GM06990 (cell line): ENCODE measurements at regions not wholly inside any gene's neighbourhood (a gene's known extent, or its start where the extent isn't known, plus 50 kb on each side); places are given as distances from the start of the nearest gene placed in this dataset.
"Not testable (repeated sequence)": the region's sequence is repeated elsewhere in the genome, so short reads cannot be mapped to it uniquely, and the experiment has no call there.

ENCODE experiments used
- DNase-seq: peaks from one replicate; pipeline ENCODE4 v3.0.0-alpha.2; 2011; ENCODE audit not compliant: insufficient read length; ENCODE audit errors: extremely low read depth
- H3K27me3 ChIP-seq: replicated peaks from 2 replicates; pipeline ENCODE4 v1.6.0; 2011; ENCODE audit warnings: low read length; ENCODE audit not compliant: control insufficient read depth, insufficient read depth
- H3K36me3 ChIP-seq: 2 replicates; pipeline ENCODE4 v1.5.1; 2011; ENCODE audit warnings: low read length; ENCODE audit not compliant: control insufficient read depth, insufficient read depth
- H3K4me3 ChIP-seq: replicated peaks from 2 replicates; pipeline ENCODE4 v1.5.1; 2011; ENCODE audit warnings: low read depth, mild to moderate bottlenecking, control low read depth, low read length
- TF ChIP-seq, protein P1 (sequence below): IDR thresholded peaks from 2 replicates; pipeline ENCODE4 v1.5.1; 2011; ENCODE audit warnings: low read length, control low read depth, mild to moderate bottlenecking, inconsistent platforms; ENCODE audit not compliant: insufficient read depth, poor library complexity, severe bottlenecking

DNA sequence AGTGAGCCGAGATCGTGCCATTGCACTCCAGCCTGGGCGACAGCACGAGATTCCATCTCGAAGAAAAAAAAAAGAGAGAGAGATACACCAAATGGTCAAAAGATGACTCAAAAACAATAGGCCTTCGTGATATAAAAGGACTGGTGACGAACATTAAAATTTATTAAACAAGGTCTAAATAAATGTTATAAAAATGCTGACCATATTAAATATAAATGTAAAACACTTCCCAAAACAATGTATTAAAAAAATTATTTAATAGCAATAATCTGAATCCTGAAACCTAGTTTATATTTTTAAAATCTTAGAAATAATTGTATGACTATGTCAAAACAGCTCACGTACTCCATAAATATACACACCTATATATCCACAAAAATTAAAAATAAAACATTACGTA is 247.6 kb downstream of the SETD4 start:
- TF ChIP-seq, protein P1, sequence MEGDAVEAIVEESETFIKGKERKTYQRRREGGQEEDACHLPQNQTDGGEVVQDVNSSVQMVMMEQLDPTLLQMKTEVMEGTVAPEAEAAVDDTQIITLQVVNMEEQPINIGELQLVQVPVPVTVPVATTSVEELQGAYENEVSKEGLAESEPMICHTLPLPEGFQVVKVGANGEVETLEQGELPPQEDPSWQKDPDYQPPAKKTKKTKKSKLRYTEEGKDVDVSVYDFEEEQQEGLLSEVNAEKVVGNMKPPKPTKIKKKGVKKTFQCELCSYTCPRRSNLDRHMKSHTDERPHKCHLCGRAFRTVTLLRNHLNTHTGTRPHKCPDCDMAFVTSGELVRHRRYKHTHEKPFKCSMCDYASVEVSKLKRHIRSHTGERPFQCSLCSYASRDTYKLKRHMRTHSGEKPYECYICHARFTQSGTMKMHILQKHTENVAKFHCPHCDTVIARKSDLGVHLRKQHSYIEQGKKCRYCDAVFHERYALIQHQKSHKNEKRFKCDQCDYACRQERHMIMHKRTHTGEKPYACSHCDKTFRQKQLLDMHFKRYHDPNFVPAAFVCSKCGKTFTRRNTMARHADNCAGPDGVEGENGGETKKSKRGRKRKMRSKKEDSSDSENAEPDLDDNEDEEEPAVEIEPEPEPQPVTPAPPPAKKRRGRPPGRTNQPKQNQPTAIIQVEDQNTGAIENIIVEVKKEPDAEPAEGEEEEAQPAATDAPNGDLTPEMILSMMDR: no peak
- no peak for DNase-seq
- H3K27me3 ChIP-seq: no peaks in the 10 kb centered on the region
- H3K36me3 ChIP-seq: no peaks in the 10 kb centered on the region
- H3K4me3 ChIP-seq: no peak overlapping the region

DNA sequence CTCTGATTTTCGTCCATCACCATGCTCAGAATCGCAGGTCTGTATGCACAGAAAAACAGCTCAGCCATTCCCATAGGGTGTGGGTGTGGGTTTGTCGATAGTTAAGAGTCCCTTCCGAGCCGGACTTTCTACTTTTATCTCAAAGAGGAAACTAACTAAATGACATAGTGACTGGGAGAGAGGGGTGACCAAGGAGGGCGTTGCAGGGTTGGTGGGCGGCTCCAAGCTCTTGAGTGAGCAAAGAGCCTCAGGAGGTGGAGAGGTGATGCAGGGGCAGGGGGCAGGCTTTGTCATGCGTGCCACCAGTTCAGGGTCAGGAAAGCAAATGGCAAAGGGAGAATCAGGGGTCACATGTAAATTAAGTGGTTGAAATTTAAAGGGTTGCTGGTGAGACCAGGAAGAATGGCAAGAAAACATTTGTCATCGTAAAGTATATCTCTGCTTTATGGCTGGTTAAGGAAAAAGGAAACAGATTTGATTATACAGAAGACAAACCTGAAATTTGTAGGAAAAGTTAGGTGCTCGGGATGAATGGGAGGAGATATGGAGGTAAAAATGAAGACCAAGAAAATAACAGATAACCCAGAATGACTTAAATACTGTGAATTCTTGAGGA is 249.0 kb downstream of the SETD4 start:
- H3K36me3 ChIP-seq: no peaks in the 10 kb centered on the region
- TF ChIP-seq, protein P1: no peak
- H3K27me3 ChIP-seq: no peaks in the 10 kb centered on the region
- DNase-seq: no peak
- no peak overlapping the region for H3K4me3 ChIP-seq

DNA sequence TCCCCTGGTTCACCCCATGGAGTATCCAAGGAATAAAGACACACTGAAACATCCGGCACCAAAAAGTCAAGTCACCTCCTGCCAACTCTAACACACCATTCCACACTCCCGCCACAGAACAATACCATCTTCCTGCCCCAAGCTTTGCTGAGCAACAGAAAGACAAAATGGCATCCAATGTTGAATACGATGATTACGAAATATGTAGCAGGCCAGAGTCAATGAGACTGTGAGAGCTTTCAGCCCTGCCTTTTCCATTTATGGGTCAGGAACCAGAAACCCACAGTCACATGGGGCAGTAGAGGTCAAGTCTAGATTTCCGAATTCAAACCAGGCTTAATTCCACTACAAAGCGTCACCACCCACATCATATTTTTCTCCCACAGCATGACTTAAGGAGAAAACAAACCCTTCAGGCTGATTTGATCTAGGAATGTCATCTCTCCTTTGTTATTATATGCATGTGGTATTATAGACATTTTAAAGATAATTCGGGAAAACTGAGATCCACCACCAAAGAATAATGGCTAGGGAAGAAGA is 249.8 kb downstream of the SETD4 start:
- no peaks in the 10 kb centered on the region for H3K36me3 ChIP-seq
- no peaks in the 10 kb centered on the region for H3K27me3 ChIP-seq
- DNase-seq: no peak
- TF ChIP-seq, protein P1: no peak
- H3K4me3 ChIP-seq: no peak overlapping the region

DNA sequence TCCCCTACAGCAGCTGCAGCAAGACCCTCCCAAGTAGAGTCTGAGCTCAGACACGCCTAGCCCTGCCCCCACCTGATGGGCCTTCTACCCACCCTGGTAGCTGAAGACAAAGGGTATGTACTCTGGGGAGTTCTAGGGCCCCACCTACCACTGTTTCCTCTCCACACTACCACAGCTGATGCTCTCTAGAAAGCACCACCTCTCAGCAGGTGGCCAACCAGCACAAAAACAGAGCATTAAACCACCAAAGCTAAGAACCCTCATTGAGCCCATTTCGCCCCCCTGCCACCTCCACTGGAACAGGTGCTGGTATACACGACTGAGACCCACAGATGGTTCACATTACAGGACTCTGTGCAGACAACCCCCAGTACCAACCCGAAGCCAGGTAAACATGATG is 258.9 kb downstream of the SETD4 start:
- no peaks in the 10 kb centered on the region for H3K36me3 ChIP-seq
- TF ChIP-seq, protein P1: no peak
- H3K4me3 ChIP-seq: no peak overlapping the region
- no peaks in the 10 kb centered on the region; the same call in none of the 2 replicates for H3K27me3 ChIP-seq
- no peak for DNase-seq

DNA sequence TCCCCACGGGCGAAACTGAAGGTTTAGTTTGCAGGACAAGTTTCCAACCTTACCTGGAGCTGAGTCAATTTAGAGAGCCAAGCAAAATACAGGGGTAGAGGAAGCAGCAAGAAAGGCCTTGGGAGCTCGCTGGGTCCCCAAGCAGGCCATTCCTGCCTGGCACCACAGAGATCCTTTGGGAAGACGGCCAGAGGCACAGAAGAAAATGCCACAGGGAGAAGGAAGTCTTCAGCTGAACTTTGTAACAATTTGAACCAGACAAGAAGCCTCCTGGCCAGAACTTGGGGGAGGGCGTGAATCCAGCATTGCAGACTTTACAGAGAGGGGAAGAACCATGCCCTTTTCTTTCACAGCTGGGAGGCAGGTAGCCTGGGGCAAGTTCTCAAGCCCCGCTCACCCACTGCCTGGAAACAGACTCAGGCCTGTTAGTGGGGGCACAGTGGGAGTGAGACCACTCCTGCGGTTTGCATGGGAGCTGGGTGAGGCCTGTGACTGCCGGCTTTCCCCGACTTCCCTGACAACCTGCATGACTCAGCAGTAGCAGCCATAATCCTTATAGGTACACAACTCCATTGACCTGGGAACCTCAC is 259.4 kb downstream of the SETD4 start:
- not testable (repeated sequence) for DNase-seq, H3K4me3 ChIP-seq, H3K36me3 ChIP-seq, H3K27me3 ChIP-seq

DNA sequence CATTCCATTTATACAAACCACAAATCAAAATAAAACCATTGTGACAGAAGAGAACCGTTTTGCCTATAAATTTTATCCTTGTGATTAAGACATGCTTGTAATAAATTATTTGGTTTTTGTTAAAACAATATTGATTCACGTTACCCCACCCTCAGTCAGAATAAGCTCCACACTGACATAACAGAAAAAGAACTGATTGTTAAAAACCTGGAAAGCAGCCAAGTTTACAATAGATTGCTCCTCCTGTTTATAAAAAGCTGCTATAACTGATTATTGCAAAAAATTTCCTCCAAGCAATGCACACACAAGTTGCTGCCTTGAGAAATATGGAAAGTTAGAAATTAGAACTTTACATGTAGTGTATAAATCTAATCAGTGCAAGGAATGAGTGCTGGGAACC is 263.5 kb downstream of the SETD4 start:
- DNase-seq: no peak
- Histone ChIP-seq H3K36me3 (no peaks in the 10 kb centered on the region), H3K27me3 (no peaks in the 10 kb centered on the region; the same call in none of the 2 replicates), H3K4me3 (no peak overlapping the region)
- TF ChIP-seq, protein P1: no peak

DNA sequence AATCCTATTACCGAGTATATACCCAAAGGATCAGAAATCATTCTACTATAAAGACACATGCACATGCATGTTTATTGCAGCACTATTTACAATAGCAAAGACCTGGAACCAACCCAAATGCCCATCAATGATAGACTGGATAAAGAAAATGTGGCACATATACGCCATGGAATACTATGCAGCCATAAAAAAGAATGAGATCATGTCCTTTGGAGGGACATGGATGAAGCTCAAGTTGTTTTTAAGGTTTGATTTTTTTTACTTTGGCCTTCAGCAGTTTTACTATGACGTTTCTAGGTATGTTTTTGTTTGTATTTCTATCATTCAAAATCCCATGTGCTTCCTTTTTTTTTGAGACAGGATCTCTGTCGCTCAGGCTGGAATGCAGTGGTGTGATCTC is 265.8 kb downstream of the SETD4 start:
- DNase-seq, H3K36me3 ChIP-seq, H3K27me3 ChIP-seq, H3K4me3 ChIP-seq: not testable (repeated sequence)
